ENCODE measurements at regions not wholly inside any gene's neighbourhood (a gene's known extent, or its start where the extent isn't known, plus 50 kb on each side); places are given as distances from the start of the nearest gene placed in this dataset.

DNA sequence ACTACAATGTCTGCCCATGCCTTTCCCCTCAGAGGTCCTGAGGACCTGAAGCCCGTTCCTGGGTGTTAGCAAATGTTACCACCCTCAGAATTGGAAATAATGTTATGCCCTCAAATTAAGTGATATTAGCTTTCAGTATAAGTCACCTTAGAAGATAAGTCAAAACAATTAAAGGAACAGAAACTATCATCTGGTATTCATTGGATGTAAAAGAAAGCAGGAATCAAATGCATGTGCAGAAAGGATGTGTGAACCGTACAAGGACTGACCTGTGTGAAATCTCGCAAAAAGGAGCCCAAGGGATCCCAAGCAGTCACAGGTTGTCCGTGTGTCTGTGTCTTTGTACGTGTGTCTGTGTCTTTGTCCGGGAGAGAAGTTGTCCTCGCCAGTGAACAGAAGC, 51.6 kb upstream of the TAB2 start:
- intact Hi-C loops (cut with DNase I; ENCODE audit: low total_unique reads) = no loop called here
- TF ChIP-seq POLR2A (IDR thresholded peaks at IDR 0.05) (no peak), POLR2AphosphoS5 (IDR thresholded peaks at IDR 0.05) (no peak)
- TF ChIP-seq, protein P1, sequence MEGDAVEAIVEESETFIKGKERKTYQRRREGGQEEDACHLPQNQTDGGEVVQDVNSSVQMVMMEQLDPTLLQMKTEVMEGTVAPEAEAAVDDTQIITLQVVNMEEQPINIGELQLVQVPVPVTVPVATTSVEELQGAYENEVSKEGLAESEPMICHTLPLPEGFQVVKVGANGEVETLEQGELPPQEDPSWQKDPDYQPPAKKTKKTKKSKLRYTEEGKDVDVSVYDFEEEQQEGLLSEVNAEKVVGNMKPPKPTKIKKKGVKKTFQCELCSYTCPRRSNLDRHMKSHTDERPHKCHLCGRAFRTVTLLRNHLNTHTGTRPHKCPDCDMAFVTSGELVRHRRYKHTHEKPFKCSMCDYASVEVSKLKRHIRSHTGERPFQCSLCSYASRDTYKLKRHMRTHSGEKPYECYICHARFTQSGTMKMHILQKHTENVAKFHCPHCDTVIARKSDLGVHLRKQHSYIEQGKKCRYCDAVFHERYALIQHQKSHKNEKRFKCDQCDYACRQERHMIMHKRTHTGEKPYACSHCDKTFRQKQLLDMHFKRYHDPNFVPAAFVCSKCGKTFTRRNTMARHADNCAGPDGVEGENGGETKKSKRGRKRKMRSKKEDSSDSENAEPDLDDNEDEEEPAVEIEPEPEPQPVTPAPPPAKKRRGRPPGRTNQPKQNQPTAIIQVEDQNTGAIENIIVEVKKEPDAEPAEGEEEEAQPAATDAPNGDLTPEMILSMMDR (IDR thresholded peaks at IDR 0.05) = no peak

DNA sequence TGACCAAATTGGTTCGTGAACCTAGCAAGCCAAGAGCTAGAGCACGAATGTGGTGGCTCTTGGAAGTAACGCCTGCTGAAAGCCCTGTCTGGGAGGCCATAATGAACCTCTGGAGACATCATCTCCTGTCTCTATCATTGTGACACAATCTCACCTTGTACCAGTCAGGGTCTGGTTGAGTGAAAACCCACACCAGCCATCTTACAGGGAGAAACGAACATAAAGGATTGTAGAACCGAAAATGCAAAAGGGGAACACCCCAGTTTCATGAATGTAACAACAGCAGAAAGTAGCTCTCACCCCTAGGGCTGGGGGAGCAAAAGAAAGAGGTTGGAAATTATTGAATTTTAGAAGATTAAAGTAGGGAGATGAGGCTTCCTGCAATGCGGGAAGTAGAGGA, 50.9 kb upstream of the TAB2 start:
- no peak overlapping the region for H3K4me3 ChIP-seq
- no peak overlapping the region for H3K27ac ChIP-seq
- intact Hi-C loops (cut with DNase I; ENCODE audit: low total_unique reads) = no loop called here
- DNase-seq (ENCODE audit: low spot score in 2 of 2) = no peak
- no peaks in the 10 kb centered on the region for H3K4me1 ChIP-seq
- no peaks in the 10 kb centered on the region for H3K36me3 ChIP-seq
- H3K9me3 ChIP-seq = no peaks in the 10 kb centered on the region
- H3K27me3 ChIP-seq = no peaks in the 10 kb centered on the region
- TF ChIP-seq POLR2A (IDR thresholded peaks at IDR 0.05) = no peak
- no peak for TF ChIP-seq POLR2AphosphoS5 (IDR thresholded peaks at IDR 0.05)
- TF ChIP-seq, protein P1 (IDR thresholded peaks at IDR 0.05) = no peak

More for the DNA sequence above, 51.6 kb upstream of the TAB2 start:
- no peaks in the 10 kb centered on the region for H3K9me3 ChIP-seq
- no peaks in the 10 kb centered on the region for H3K4me1 ChIP-seq
- H3K36me3 ChIP-seq = no peaks in the 10 kb centered on the region
- no peak overlapping the region for H3K4me3 ChIP-seq
- no peak for DNase-seq (ENCODE audit: low spot score in 2 of 2)
- H3K27me3 ChIP-seq = no peaks in the 10 kb centered on the region
- H3K27ac ChIP-seq = no peak overlapping the region

DNA sequence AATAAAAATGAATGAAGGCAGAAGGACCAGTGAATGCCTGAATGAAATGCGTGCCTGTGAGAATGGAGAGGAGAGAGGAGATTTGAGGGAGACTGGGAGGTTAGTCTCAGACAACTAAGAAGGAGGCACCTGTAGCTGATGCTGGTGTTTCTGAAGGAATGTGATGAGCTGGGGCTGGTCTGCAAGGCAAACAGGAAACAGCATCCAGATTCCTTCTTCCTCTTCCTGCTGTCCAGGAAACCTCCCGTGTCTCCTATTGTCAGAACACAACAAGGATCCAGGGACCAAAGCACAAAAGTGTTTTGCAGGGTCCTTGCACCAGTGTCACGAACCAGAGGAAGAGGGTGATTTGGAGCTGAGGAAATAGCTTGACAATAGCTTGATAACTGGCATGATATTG, 50.4 kb upstream of the TAB2 start:
- Histone ChIP-seq H3K27ac (no peak overlapping the region), H3K27me3 (no peaks in the 10 kb centered on the region), H3K4me1 (no peaks in the 10 kb centered on the region), H3K4me3 (no peak overlapping the region), H3K9me3 (no peaks in the 10 kb centered on the region), H3K36me3 (no peaks in the 10 kb centered on the region)
- intact Hi-C loops (cut with DNase I; ENCODE audit: low total_unique reads) = no loop called here
- DNase-seq (ENCODE audit: low spot score in 2 of 2) = no peak
- TF ChIP-seq, protein P1 (IDR thresholded peaks at IDR 0.05) = no peak
- TF ChIP-seq POLR2AphosphoS5 (IDR thresholded peaks at IDR 0.05) (no peak), POLR2A (IDR thresholded peaks at IDR 0.05) (no peak)

GRCh38 chr6:149267513-149268043, 49.9 kb upstream of the TAB2 start:
- H3K36me3 ChIP-seq = no peaks in the 10 kb centered on the region
- DNase-seq (ENCODE audit: low spot score in 2 of 2) = no peak
- intact Hi-C loops (cut with DNase I; ENCODE audit: low total_unique reads) = no loop called here
- no peak for TF ChIP-seq POLR2AphosphoS5 (IDR thresholded peaks at IDR 0.05)
- no peak for TF ChIP-seq POLR2A (IDR thresholded peaks at IDR 0.05)
- TF ChIP-seq, protein P1 (IDR thresholded peaks at IDR 0.05) = no peak
- no peaks in the 10 kb centered on the region for H3K4me1 ChIP-seq
- no peaks in the 10 kb centered on the region for H3K27me3 ChIP-seq
- H3K4me3 ChIP-seq = no peak overlapping the region
- no peak overlapping the region for H3K27ac ChIP-seq
- no peaks in the 10 kb centered on the region for H3K9me3 ChIP-seq

Data from breast epithelium (tissue), 4 donors.